ENCODE measurements at regions not wholly inside any gene's neighbourhood (a gene's known extent, or its start where the extent isn't known, plus 50 kb on each side); places are given as distances from the start of the nearest gene placed in this dataset.

DNA sequence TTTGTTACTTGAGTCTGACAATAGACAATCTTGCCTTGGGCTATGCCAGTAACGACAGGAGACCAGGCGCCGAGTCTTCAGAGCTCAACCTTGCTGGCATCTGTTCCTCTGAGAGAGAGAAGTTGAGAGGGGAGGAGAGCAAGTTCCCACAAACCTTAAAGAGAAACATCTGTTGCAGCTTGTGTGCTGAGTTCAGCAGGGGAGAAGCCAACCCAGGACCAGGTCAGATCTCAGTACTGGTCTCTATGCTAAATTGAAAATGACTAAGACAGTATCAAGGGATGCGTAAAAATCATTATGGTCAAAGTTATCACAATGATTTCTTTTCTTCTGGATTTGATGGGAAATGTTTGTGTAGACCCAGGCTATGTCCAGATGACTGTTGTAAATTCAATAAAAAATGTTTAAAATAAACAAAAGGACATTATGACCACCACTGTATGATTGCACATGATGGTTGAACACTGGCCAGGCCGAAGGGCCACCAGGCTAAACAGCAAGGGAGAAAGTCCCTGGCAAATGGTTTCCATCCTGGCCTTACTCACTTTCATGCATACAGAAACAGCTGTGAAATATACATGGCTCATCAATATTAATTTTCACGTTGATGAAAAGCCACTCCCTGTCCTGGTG is 100.3 kb upstream of the PMAIP1 start:
- TF ChIP-seq, protein P1, sequence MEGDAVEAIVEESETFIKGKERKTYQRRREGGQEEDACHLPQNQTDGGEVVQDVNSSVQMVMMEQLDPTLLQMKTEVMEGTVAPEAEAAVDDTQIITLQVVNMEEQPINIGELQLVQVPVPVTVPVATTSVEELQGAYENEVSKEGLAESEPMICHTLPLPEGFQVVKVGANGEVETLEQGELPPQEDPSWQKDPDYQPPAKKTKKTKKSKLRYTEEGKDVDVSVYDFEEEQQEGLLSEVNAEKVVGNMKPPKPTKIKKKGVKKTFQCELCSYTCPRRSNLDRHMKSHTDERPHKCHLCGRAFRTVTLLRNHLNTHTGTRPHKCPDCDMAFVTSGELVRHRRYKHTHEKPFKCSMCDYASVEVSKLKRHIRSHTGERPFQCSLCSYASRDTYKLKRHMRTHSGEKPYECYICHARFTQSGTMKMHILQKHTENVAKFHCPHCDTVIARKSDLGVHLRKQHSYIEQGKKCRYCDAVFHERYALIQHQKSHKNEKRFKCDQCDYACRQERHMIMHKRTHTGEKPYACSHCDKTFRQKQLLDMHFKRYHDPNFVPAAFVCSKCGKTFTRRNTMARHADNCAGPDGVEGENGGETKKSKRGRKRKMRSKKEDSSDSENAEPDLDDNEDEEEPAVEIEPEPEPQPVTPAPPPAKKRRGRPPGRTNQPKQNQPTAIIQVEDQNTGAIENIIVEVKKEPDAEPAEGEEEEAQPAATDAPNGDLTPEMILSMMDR (IDR thresholded peaks at IDR 0.05), result no peak
- no peak for TF ChIP-seq POLR2A (IDR thresholded peaks at IDR 0.05)

All from lower leg skin (tissue), 3 donors.